GM12801 (cell line): ENCODE measurements at regions not wholly inside any gene's neighbourhood (a gene's known extent, or its start where the extent isn't known, plus 50 kb on each side); places are given as distances from the start of the nearest gene placed in this dataset.

Experiments
- TF ChIP-seq, protein P1 (sequence below): IDR thresholded peaks from one replicate; pipeline ENCODE4 v1.5.1; 2011; ENCODE audit warnings: control low read depth; ENCODE audit not compliant: insufficient read length; ENCODE audit errors: extremely low read depth

DNA sequence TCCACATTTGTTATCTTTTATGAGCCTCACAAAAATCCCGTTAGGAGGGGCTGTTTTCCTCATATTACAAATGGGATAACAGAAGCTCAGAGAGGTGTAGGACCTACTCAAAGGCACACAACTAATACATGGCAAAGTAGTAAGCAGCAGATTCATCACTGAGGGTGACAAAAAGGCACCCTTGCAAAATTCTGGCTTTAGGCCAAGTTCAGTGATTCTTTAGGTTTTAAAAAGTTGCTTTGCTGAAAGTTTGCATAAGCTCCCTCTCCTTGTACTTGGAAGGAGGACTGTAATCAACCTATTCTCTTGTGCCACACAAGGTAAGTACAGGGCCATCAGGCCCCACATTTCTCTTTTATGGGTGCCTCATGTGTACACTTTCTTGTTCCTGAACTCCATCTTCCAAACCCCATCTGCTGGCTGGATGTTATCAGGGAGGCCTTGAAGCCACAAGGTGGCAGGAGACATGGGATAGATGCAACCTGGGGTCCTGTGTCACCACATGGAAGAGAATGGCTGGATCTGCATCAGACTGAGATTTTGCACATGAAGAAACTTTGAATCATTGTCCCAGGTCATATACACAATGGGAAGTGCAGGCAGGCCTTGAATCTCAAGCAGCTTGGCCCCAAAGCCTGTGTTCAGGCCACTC is 311.6 kb downstream of the MSX2 start:
- TF ChIP-seq, protein P1, sequence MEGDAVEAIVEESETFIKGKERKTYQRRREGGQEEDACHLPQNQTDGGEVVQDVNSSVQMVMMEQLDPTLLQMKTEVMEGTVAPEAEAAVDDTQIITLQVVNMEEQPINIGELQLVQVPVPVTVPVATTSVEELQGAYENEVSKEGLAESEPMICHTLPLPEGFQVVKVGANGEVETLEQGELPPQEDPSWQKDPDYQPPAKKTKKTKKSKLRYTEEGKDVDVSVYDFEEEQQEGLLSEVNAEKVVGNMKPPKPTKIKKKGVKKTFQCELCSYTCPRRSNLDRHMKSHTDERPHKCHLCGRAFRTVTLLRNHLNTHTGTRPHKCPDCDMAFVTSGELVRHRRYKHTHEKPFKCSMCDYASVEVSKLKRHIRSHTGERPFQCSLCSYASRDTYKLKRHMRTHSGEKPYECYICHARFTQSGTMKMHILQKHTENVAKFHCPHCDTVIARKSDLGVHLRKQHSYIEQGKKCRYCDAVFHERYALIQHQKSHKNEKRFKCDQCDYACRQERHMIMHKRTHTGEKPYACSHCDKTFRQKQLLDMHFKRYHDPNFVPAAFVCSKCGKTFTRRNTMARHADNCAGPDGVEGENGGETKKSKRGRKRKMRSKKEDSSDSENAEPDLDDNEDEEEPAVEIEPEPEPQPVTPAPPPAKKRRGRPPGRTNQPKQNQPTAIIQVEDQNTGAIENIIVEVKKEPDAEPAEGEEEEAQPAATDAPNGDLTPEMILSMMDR: no peak

DNA sequence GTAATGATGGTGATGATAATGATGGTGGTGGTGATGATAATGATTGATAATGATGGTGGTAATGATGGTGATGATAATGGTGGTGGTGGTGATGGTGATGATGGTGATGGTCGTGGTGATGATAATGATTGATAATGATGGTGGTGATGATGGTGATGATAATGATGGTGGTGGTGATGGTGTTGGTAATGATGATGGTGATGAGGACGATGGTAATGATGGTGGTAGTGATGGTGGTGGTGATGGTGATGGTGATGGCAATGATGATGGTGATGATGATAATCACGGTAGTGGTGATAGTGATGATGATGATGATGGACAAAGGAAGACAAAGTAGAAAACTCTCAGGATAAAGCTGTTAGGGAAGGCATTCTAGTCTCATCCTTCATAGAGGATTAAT is 310.5 kb downstream of the MSX2 start:
- TF ChIP-seq, protein P1: no peak

DNA sequence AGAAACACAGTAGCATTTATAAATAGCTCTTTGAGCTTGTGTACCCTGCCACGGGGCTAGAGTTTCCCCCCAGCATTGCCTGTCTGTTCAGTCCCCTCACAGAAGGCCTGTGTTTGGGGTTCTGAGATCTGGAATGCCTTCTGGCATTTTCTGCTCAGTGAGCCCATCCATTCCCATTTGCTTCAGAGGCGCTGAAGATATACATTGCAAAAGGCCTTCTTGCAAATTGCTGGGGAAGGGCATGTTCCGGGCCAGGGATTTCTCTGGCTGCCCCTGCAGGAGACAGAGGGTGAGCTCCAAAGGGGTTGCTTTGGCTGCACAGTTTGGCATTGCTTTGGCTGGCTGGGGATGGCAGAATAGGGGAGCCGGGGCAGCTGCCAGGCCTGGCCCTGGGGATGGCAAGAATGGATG is 308.4 kb downstream of the MSX2 start:
- TF ChIP-seq, protein P1: no peak

DNA sequence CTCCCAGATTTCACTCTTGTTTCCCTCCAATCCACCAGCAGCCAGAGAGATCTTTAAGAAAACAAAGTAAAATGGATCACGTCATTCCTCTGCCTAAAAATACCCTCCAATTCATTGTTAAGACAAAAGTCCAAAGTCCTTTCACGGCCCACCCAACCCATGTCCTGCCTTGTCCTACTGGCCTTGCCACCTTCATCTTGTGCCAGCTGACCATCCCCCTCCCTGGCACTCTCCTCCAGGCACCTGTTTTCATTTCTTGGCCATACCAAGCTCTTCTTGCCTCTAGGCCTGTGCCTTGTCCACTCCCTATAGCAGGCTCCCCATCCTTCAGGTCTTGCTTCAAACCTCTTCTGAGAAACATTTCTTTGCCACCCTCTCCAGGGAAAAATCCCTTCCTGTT is 307.6 kb downstream of the MSX2 start:
- TF ChIP-seq, protein P1: no peak

DNA sequence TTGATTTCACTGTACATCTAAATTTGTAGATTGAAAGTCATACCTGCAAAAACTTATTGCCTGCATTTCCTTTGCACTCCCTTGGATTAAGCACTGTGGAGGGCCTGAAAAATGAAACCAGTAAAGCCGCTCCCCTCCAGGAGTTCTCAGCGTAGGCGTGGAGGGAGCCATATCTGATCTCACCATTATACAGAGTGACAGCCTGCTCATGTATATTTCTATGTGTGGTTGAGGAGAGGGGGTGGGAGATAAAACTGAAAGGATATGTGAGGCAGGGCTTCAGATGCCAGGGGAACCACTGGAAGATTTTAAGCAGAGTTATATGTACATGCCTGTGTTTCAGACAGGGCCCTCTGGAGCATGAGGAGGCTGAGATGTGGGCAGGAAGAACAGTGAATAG is 303.0 kb downstream of the MSX2 start:
- TF ChIP-seq, protein P1: no peak

DNA sequence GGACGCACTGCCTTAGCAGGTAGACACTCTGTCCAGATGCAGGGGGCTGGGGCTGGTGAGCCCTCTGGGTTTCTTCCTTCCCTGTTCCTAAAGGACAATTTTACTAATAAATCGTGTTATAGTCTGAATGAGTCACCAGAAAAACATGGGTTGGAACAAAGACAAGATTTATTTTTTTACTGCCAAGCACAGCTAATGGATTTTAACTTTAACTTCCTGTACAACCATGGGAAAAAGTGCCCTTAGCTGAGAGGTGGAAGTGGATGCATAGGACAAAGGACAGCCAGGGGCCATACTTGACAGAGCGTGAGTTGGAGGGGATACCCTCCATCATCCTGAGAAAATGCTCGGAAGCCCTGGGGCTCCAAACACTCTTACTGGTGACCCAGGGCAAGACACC is 300.7 kb downstream of the MSX2 start:
- TF ChIP-seq, protein P1: no peak

DNA sequence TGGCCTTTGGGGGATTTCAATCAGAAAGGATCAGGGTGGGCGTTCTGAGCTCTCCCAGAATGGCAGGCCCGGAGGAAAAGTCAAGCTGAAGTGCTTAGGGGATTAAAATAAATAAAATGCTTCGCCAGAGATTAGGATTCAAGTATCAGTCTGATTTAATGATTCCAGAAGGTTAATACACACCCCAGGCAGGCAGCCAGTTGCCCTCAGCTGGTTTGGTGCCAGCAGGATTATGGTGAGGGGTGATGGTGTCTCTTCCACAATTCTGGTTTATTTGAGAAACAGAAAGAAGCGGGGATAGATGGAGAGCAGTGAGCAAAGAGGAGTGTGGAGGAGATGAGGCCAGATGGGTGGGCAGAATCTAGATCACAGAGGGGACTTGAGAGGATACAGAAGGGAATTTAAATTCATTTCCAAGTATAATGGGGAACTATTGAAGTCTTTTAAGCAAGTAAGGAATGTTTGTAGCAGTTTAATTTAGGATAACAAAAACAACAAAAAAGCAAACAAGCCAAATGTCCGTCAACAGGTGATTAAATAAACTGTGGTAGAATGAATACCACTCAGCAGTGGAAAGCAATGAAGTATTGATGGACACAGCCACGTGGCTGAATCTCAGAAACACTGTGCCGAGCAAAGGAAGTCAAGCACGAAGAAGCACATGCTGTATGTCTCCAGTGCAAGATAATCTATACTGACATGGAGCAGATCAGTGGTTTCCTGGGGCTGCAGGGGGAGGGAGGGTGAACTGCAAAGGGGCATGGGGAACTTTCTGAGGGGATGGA is 297.7 kb downstream of the MSX2 start:
- TF ChIP-seq, protein P1: no peak
